ENCODE measurements at regions not wholly inside any gene's neighbourhood (a gene's known extent, or its start where the extent isn't known, plus 50 kb on each side); places are given as distances from the start of the nearest gene placed in this dataset.

- TF ChIP-seq STAT1 (conservative IDR thresholded peaks at IDR 0.05), result no peak
- TF ChIP-seq IRF3 (IDR thresholded peaks at IDR 0.05), result no peak
- no peak for TF ChIP-seq CEBPZ (IDR thresholded peaks at IDR 0.05; ENCODE audit: low read depth, low read length)
- no peak for TF ChIP-seq RBBP5 (conservative IDR thresholded peaks at IDR 0.05)
- TF ChIP-seq HCFC1 (IDR thresholded peaks at IDR 0.05; ENCODE audit: low read length), result no peak
- Histone ChIP-seq H3K27me3 (replicated peaks in 1 of 2; ENCODE audit: control insufficient read depth in 2 of 2, insufficient read depth in 2 of 2, low read length in 1 of 2) (no peaks in the 10 kb centered on the region; a peak in 1 of 4 replicates), H3K36me3 (ENCODE audit: control insufficient read depth in 2 of 2, insufficient read depth in 2 of 2, low read length in 1 of 2) (no peaks in the 10 kb centered on the region), H3K79me2 (ENCODE audit: control insufficient read depth, insufficient read depth, low read length) (no peaks in the 10 kb centered on the region), H3K4me1 (ENCODE audit: control insufficient read depth, insufficient read depth, low read length) (no peaks in the 10 kb centered on the region), H3K4me2 (ENCODE audit: control insufficient read depth, insufficient read depth) (no peak overlapping the region), H4K20me1 (ENCODE audit: control insufficient read depth, insufficient read depth) (no peaks in the 10 kb centered on the region), H3K9me3 (replicated peaks; ENCODE audit: control insufficient read depth, insufficient read depth, low read length) (no peaks in the 10 kb centered on the region), H3K4me3 (no peak overlapping the region), H3K9ac (ENCODE audit: control insufficient read depth, insufficient read depth, low read length) (no peak overlapping the region), H3K27ac (ENCODE audit: control insufficient read depth, insufficient read depth) (no peak overlapping the region), H2AFZ (ENCODE audit: control insufficient read depth, low read depth, low read length) (no peak overlapping the region)
- WGBS (ENCODE audit: insufficient coverage, insufficient replicate concordance, low lambda C conversion rate, missing lambda C conversion rate), result 0% methylated on average over 2 of the region's 2 CpGs
- POLR2A ChIA-PET, result no interaction called here
- no peak for ATAC-seq
- SMC1A ChIA-PET (ENCODE audit: uncharacterized antibody, unreplicated experiment), result interaction anchor here (0.7 to 0.8 kb wide), 2 partner anchors 8 to 153 kb away, joined by 3 read pairs; no protein-coding TSS in a partner anchor
- CTCF ChIA-PET, result interaction anchor here (0.7 to 1.3 kb wide), 2 partner anchors 189 to 543 kb away, joined by 3 read pairs; no protein-coding TSS in a partner anchor
- no peak for FAIRE-seq
- intact Hi-C loops (cut with micrococcal nuclease; ENCODE audit: unreplicated experiment) (no loop called here), in situ Hi-C loops (cut with MboI) (no loop called here)
- BruUV-seq (replicated peaks), result no TSS peak
- RAD21 ChIA-PET (ENCODE audit: unreplicated experiment), result interaction anchor here (1.6 kb wide), 1 partner anchor 11 kb away, joined by 4 read pairs; no protein-coding TSS in a partner anchor
- no peak for DNase-seq (ENCODE audit: low read depth, low spot score)
Observed at GRCh38 chr6:16953905-16954304, 147.9 kb upstream of the STMND1 start.
